SK-N-SH (cell line): ENCODE measurements at regions not wholly inside any gene's neighbourhood (a gene's known extent, or its start where the extent isn't known, plus 50 kb on each side); places are given as distances from the start of the nearest gene placed in this dataset.

Source experiments
- CTCF ChIA-PET: fragments of 300-600, 350-600 bp; formaldehyde crosslinking; extraction: SDS; loops from one replicate; lab custom pipeline; 2021; lab: Yijun Ruan, JAX
- POLR2A ChIA-PET: fragments of 350-600 bp; sonication (Branson Sonifier 250); formaldehyde crosslinking; extraction: SDS; loops from one replicate; lab custom pipeline; 2020; ENCODE audit warnings: antibody characterized with exemption, inconsistent platforms; lab: Yijun Ruan, JAX
- DNase-seq: peaks from one replicate; pipeline ENCODE4 v3.0.0; 2012
- H2AFZ ChIP-seq: fragments of 200-600 bp; sonication (generic); 2 replicates; pipeline ENCODE4 v1.8.1; 2016; ENCODE audit warnings: antibody characterized with exemption, mild to moderate bottlenecking, low read depth
- H3F3A ChIP-seq: fragments of 200-600 bp; sonication (generic); replicated peaks from 2 replicates; pipeline ENCODE3; 2016; ENCODE audit warnings: antibody characterized with exemption, mild to moderate bottlenecking; ENCODE audit not compliant: insufficient read depth
- H3K27ac ChIP-seq, 2 experiments: fragments of 200-500 bp in 1 of 2; fragments of 200-600 bp in 1 of 2; sonication (Bioruptor generic) in 1 of 2; sonication (generic), shearing (Covaris generic) in 1 of 2; 2 replicates each; pipeline versions ENCODE4 v1.5.1 to v1.6.1; 2014 to 2016; ENCODE audit warnings: low read depth in 2 of 2, inconsistent platforms in 1 of 2, low read length in 1 of 2, mild to moderate bottlenecking in 1 of 2, mixed read lengths in 1 of 2
- H3K27me3 ChIP-seq: fragments of 200-600 bp; sonication (generic), shearing (Covaris generic); 2 replicates; pipeline ENCODE4 v1.6.1; 2016; ENCODE audit warnings: mixed run types; ENCODE audit not compliant: insufficient read depth
- H3K36me3 ChIP-seq, 2 experiments: fragments of 200-500 bp in 1 of 2; fragments of 200-600 bp in 1 of 2; sonication (Bioruptor generic) in 1 of 2; sonication (generic) in 1 of 2; replicated peaks in 1 of 2; 2 replicates each; pipeline versions ENCODE3 to v1.5.1; 2014 to 2016; ENCODE audit warnings: low read length in 1 of 2, mild to moderate bottlenecking in 1 of 2; ENCODE audit not compliant: insufficient read depth in 2 of 2, control insufficient read depth in 1 of 2
- H3K4me1 ChIP-seq, 2 experiments: fragments of 200-500 bp in 1 of 2; fragments of 200-600 bp in 1 of 2; sonication (Bioruptor generic) in 1 of 2; sonication (generic), shearing (Covaris generic) in 1 of 2; 2 replicates each; pipeline versions ENCODE4 v1.5.1 to v1.6.1; 2014 to 2016; ENCODE audit warnings: low read depth in 1 of 2, low read length in 1 of 2, mixed run types in 1 of 2; ENCODE audit not compliant: insufficient read depth in 2 of 2, control insufficient read depth in 1 of 2
- H3K4me2 ChIP-seq: fragments of 200-600 bp; sonication (generic), shearing (Covaris generic); 2 replicates; pipeline ENCODE4 v1.6.1; 2017; ENCODE audit warnings: mixed run types
- H3K4me3 ChIP-seq, 2 experiments: fragments of 200-500 bp in 1 of 2; fragments of 200-600 bp in 1 of 2; sonication (Bioruptor generic) in 1 of 2; sonication (generic), shearing (Covaris generic) in 1 of 2; 2 replicates each; pipeline versions ENCODE4 v1.5.1 to v1.8.1; 2014 to 2016; ENCODE audit warnings: low read depth in 2 of 2, inconsistent platforms in 1 of 2, low read length in 1 of 2, mild to moderate bottlenecking in 1 of 2, mixed read lengths in 1 of 2, moderate library complexity in 1 of 2
- H3K79me2 ChIP-seq: fragments of 200-600 bp; sonication (generic); 2 replicates; pipeline ENCODE4 v1.8.1; 2017; ENCODE audit warnings: mild to moderate bottlenecking; ENCODE audit not compliant: insufficient read depth
- H3K9ac ChIP-seq: fragments of 200-600 bp; sonication (generic); 2 replicates; pipeline ENCODE4 v1.6.1; 2017; ENCODE audit warnings: mixed run types
- H3K9me2 ChIP-seq: fragments of 200-600 bp; sonication (generic); 2 replicates; pipeline ENCODE4 v1.6.1; 2017; ENCODE audit warnings: mixed run types
- H3K9me3 ChIP-seq: fragments of 200-600 bp; sonication (generic); 2 replicates; pipeline ENCODE4 v1.6.1; 2017; ENCODE audit warnings: mixed run types, mild to moderate bottlenecking, moderate library complexity
- H4K20me1 ChIP-seq: fragments of 200-600 bp; sonication (generic); 2 replicates; pipeline ENCODE4 v1.6.1; 2017; ENCODE audit warnings: mild to moderate bottlenecking, mixed run types; ENCODE audit not compliant: insufficient read depth
- ELF1 ChIP-seq: IDR thresholded peaks from 2 replicates; pipeline ENCODE4 v1.4.0; 2012
- EP300 ChIP-seq, 2 experiments: IDR thresholded peaks; 2 replicates each; pipeline versions ENCODE4 v1.4.0 to v1.6.1; 2012; ENCODE audit warnings: borderline replicate concordance in 1 of 2, low read depth in 1 of 2, low read length in 1 of 2
- EZH2phosphoT487 ChIP-seq: fragments of 200-600 bp; sonication (generic); IDR thresholded peaks from 2 replicates; pipeline ENCODE4 v1.6.1; 2017; ENCODE audit warnings: low read depth, mixed run types, mild to moderate bottlenecking, antibody characterized with exemption, moderate library complexity, borderline replicate concordance
- FOSL2 ChIP-seq: IDR thresholded peaks from 2 replicates; pipeline ENCODE4 v1.4.0; 2012; ENCODE audit warnings: low read depth, mild to moderate bottlenecking, moderate library complexity, borderline replicate concordance
- FOXJ3 ChIP-seq: sonication (generic); formaldehyde crosslinking; IDR thresholded peaks from 2 replicates; pipeline ENCODE4 v1.5.1; 2020; ENCODE audit warnings: mild to moderate bottlenecking, missing genetic modification reagents
- FOXM1 ChIP-seq: IDR thresholded peaks from 2 replicates; pipeline ENCODE4 v1.4.0; 2012; ENCODE audit warnings: low read depth, mild to moderate bottlenecking
- GABPA ChIP-seq: IDR thresholded peaks from 2 replicates; pipeline ENCODE4 v1.4.0; 2012; ENCODE audit warnings: low read depth, mild to moderate bottlenecking
- GATA2 ChIP-seq: sonication (generic); formaldehyde crosslinking; IDR thresholded peaks from 2 replicates; pipeline ENCODE4 v1.5.0; 2020; ENCODE audit warnings: mild to moderate bottlenecking, missing genetic modification reagents
- IRF3 ChIP-seq: fragments of 150-350 bp; IDR thresholded peaks from 2 replicates; pipeline ENCODE4 v1.6.1; 2016; ENCODE audit warnings: mild to moderate bottlenecking, low read depth, low read length
- JUND ChIP-seq: IDR thresholded peaks from 2 replicates; pipeline ENCODE4 v1.4.0; 2012
- MEF2A ChIP-seq: IDR thresholded peaks from 2 replicates; pipeline ENCODE4 v1.4.0; 2012; ENCODE audit warnings: low read depth, borderline replicate concordance
- MXI1 ChIP-seq: IDR thresholded peaks from 2 replicates; pipeline ENCODE4 v1.6.1; 2012; ENCODE audit warnings: mild to moderate bottlenecking, low read depth, low read length, improper control_type of control experiment
- PBX3 ChIP-seq: IDR thresholded peaks from 2 replicates; pipeline ENCODE4; 2012
- REST ChIP-seq: IDR thresholded peaks from 2 replicates; pipeline ENCODE4 v1.6.1; 2012; ENCODE audit warnings: mild to moderate bottlenecking, low read depth, low read length, moderate library complexity
- RXRA ChIP-seq: IDR thresholded peaks from 2 replicates; pipeline ENCODE4 v1.4.0; 2012; ENCODE audit warnings: low read depth, mild to moderate bottlenecking, borderline replicate concordance
- SIN3A ChIP-seq: IDR thresholded peaks from 2 replicates; pipeline ENCODE4 v1.6.1; 2012; ENCODE audit warnings: low read depth, mild to moderate bottlenecking, low read length, moderate library complexity, borderline replicate concordance
- USF1 ChIP-seq: IDR thresholded peaks from 2 replicates; pipeline ENCODE4 v1.4.0; 2012; ENCODE audit warnings: low read depth, borderline replicate concordance
- ZBTB33 ChIP-seq: IDR thresholded peaks from 2 replicates; pipeline ENCODE4 v1.4.0; 2012; ENCODE audit warnings: low read depth, borderline replicate concordance

DNA sequence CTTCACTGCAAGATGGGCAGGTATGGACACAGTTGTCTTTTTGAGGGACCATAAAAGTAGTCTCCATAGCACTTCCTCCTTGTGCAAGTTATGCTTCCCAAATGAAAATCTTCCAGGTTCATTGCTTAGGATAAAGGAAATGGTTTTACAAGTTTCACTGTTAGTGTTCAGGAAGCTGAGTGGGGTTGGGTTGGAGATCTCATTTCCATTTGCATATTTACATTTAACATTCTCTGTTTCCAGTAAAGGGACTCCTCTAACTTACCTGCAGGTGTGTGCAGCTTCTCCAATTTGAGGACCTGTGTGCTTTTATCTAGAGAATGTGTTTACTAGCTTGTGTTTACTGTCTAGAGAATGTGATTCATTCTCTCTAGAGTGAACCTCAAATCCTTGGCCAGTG, 141.3 kb upstream of the POU2AF2 start:
- POLR2A ChIA-PET = no interaction called here
- TF ChIP-seq IRF3 (no peak), FOXJ3 (CRISPR knock-in tag) (no peak), MEF2A (no peak), PBX3 (no peak), MXI1 (no peak), EZH2phosphoT487 (no peak), RXRA (no peak), USF1 (no peak), GABPA (no peak), REST (no peak), SIN3A (no peak), ELF1 (no peak), FOXM1 (no peak), GATA2 (CRISPR knock-in tag) (no peak), FOSL2 (no peak), JUND (no peak), EP300 (IDR thresholded peaks at IDR 0.05; ENCODE audit: borderline replicate concordance in 1 of 2, low read depth in 1 of 2, low read length in 1 of 2) (no peak), ZBTB33 (no peak)
- H3K27ac ChIP-seq = no peak overlapping the region
- H3K9me3 ChIP-seq = no peaks in the 10 kb centered on the region
- DNase-seq = no peak
- no peaks in the 10 kb centered on the region; a peak in 1 of 4 replicates for H3K4me1 ChIP-seq
- H3K9me2 ChIP-seq = no peaks in the 10 kb centered on the region; the same call in 1 of the 2 replicates
- no peaks in the 10 kb centered on the region for H3K36me3 ChIP-seq
- H3K9ac ChIP-seq = no peak overlapping the region
- CTCF ChIA-PET = no interaction called here
- no peak overlapping the region for H3K4me3 ChIP-seq
- H3F3A ChIP-seq = no peaks in the 10 kb centered on the region
- no peaks in the 10 kb centered on the region for H3K79me2 ChIP-seq
- no peaks in the 10 kb centered on the region for H4K20me1 ChIP-seq
- H3K4me2 ChIP-seq = no peak overlapping the region
- H2AFZ ChIP-seq = no peak overlapping the region
- H3K27me3 ChIP-seq = no peaks in the 10 kb centered on the region; the same call in 1 of the 2 replicates
